DND-41 (cell line): ENCODE measurements at regions not wholly inside any gene's neighbourhood (a gene's known extent, or its start where the extent isn't known, plus 50 kb on each side); places are given as distances from the start of the nearest gene placed in this dataset.

Experiments
- EZH2 ChIP-seq: IDR thresholded peaks from 3 replicates; pipeline ENCODE4 v1.6.1; 2012; ENCODE audit warnings: borderline replicate concordance, low read depth, mild to moderate bottlenecking, moderate library complexity, low read length, inconsistent platforms; ENCODE audit not compliant: severe bottlenecking
- TF ChIP-seq, protein P1 (sequence below): IDR thresholded peaks from 2 replicates; pipeline ENCODE4 v1.5.1; 2012; ENCODE audit warnings: borderline replicate concordance, low read length, moderate library complexity, mild to moderate bottlenecking; ENCODE audit not compliant: poor library complexity, severe bottlenecking; ENCODE audit errors: extremely low read depth

DNA sequence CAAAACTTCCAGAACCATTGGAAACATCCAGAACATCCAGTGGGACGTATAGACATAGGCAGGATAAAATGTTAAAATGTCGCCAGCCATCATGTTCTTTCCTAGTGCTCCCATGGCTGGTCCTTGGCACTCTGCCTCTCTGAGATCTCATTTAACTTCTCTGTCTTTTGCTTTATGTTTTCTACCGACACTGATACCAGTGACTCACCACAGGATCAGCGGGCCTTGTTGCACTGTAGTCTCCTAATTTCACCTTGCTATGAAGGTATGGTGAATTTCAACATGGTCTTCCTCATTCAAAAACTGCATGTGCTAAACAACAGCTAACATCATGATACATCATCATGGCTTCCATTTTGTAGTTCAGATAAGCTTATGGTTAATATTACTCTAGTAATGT is 521.0 kb upstream of the IGFBP7 start:
- no peak for TF ChIP-seq EZH2
- TF ChIP-seq, protein P1, sequence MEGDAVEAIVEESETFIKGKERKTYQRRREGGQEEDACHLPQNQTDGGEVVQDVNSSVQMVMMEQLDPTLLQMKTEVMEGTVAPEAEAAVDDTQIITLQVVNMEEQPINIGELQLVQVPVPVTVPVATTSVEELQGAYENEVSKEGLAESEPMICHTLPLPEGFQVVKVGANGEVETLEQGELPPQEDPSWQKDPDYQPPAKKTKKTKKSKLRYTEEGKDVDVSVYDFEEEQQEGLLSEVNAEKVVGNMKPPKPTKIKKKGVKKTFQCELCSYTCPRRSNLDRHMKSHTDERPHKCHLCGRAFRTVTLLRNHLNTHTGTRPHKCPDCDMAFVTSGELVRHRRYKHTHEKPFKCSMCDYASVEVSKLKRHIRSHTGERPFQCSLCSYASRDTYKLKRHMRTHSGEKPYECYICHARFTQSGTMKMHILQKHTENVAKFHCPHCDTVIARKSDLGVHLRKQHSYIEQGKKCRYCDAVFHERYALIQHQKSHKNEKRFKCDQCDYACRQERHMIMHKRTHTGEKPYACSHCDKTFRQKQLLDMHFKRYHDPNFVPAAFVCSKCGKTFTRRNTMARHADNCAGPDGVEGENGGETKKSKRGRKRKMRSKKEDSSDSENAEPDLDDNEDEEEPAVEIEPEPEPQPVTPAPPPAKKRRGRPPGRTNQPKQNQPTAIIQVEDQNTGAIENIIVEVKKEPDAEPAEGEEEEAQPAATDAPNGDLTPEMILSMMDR = no peak
